ENCODE measurements at regions not wholly inside any gene's neighbourhood (a gene's known extent, or its start where the extent isn't known, plus 50 kb on each side); places are given as distances from the start of the nearest gene placed in this dataset.
A peak's percentile ranks its signal among the peaks of the same experiment; 100 is the strongest.

DNA sequence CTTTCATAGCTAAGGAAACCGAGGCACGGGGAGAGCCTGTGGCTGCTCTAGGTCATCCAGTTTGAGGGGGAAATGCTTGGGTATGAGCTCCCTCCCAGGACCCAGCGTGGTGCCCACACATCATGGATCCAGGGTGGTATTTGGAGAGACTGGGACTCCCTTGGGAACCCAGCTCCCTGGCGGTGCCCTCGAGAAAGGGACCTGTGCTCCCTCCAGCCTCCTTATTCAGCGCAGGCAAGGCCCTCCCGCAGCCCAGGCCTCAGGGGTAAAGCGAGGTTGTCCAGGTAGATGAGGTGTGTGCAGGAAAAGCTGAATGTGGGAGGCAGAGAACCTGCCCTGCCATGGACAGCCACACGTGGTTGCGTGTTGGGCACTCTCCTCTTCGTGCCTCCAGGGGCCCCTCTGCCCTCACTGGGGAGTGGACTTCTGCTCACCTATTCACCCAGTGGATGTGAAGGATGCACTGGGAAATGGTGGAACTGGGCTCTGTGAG, 53.8 kb upstream of the GPR78 start:
- Histone ChIP-seq H3K9me3 (ENCODE audit: insufficient read depth, low read depth, low read length) (peaks cover 5% of the 10 kb centered on the region), H2AFZ (ENCODE audit: insufficient read depth, low read length, poor library complexity) (no peak overlapping the region), H3K27me3 (ENCODE audit: insufficient read depth, low read length) (no peaks in the 10 kb centered on the region), H3K79me1 (ENCODE audit: low read length) (peaks cover 25% of the 10 kb centered on the region), H3K4me1 (ENCODE audit: control insufficient read depth in 1 of 2, insufficient read depth in 2 of 2, low read length in 2 of 2) (peaks cover 14 to 18% of the 10 kb centered on the region in 2 experiments), H4K91ac (ENCODE audit: low read depth, low read length) (peak overlapping the region; percentile 0), H3K36me3 (ENCODE audit: control insufficient read depth in 1 of 2, insufficient read depth in 2 of 2, low read length in 2 of 2) (no peaks in the 10 kb centered on the region), H2AK5ac (ENCODE audit: low read length) (peak overlapping the region; percentile 61), H4K12ac (ENCODE audit: low read depth, low read length) (no peak overlapping the region), H3K4ac (ENCODE audit: low read depth, low read length) (no peak overlapping the region), H2BK12ac (ENCODE audit: low read length) (peak overlapping the region; percentile 3), H3K79me2 (ENCODE audit: control insufficient read depth, insufficient read depth, low read length, poor library complexity) (no peaks in the 10 kb centered on the region), H4K8ac (ENCODE audit: low read depth, low read length) (no peak overlapping the region), H3K9ac (ENCODE audit: low read length) (no peak overlapping the region), H2BK120ac (ENCODE audit: insufficient read depth, low read length, poor library complexity) (peak overlapping the region; percentile 0), H3K14ac (ENCODE audit: low read length) (peak overlapping the region; percentile 0), H3K27ac (ENCODE audit: low read depth, low read length) (no peak overlapping the region), H2BK5ac (ENCODE audit: low read depth, low read length, poor library complexity) (no peak overlapping the region), H3K4me2 (ENCODE audit: low read length) (no peak overlapping the region), H3K23ac (ENCODE audit: low read length) (no peak overlapping the region), H3K18ac (ENCODE audit: low read length) (no peak overlapping the region), H3K4me3 (ENCODE audit: low read depth, low read length) (no peak overlapping the region)
- WGBS (ENCODE audit: extremely low coverage, insufficient coverage, insufficient read length) = no CpG with 5 or more reads among the region's 11 CpGs
- DNase-seq = no peak

- Histone ChIP-seq H3K79me2 (ENCODE audit: control insufficient read depth, insufficient read depth, low read length, poor library complexity) (peaks cover 7% of the 10 kb centered on the region), H3K9me3 (ENCODE audit: insufficient read depth, low read depth, low read length) (peaks cover 2% of the 10 kb centered on the region), H2AFZ (ENCODE audit: insufficient read depth, low read length, poor library complexity) (no peak overlapping the region), H3K4me2 (ENCODE audit: low read length) (no peak overlapping the region), H2AK5ac (ENCODE audit: low read length) (no peak overlapping the region), H4K8ac (ENCODE audit: low read depth, low read length) (no peak overlapping the region), H3K27me3 (ENCODE audit: insufficient read depth, low read length) (no peaks in the 10 kb centered on the region), H3K4ac (ENCODE audit: low read depth, low read length) (no peak overlapping the region), H4K91ac (ENCODE audit: low read depth, low read length) (no peak overlapping the region), H3K18ac (ENCODE audit: low read length) (no peak overlapping the region), H3K36me3 (ENCODE audit: control insufficient read depth in 1 of 2, insufficient read depth in 2 of 2, low read length in 2 of 2) (no peaks in the 10 kb centered on the region), H2BK5ac (ENCODE audit: low read depth, low read length, poor library complexity) (no peak overlapping the region), H2BK120ac (ENCODE audit: insufficient read depth, low read length, poor library complexity) (no peak overlapping the region), H3K27ac (ENCODE audit: low read depth, low read length) (no peak overlapping the region), H3K79me1 (ENCODE audit: low read length) (peaks cover 42% of the 10 kb centered on the region), H3K4me1 (ENCODE audit: control insufficient read depth in 1 of 2, insufficient read depth in 2 of 2, low read length in 2 of 2) (peaks cover 27 to 32% of the 10 kb centered on the region in 2 experiments), H3K14ac (ENCODE audit: low read length) (no peak overlapping the region), H3K9ac (ENCODE audit: low read length) (no peak overlapping the region), H3K23ac (ENCODE audit: low read length) (no peak overlapping the region), H2BK12ac (ENCODE audit: low read length) (peak overlapping the region; percentile 46), H4K12ac (ENCODE audit: low read depth, low read length) (no peak overlapping the region), H3K4me3 (ENCODE audit: low read depth, low read length) (no peak overlapping the region)
- WGBS (ENCODE audit: extremely low coverage, insufficient coverage, insufficient read length) = no CpG with 5 or more reads among the region's 1 CpG
- DNase-seq = no peak
Observed at GRCh38 chr4:8528713-8529112, 51.5 kb upstream of the GPR78 start.
